Right cardiac atrium (tissue), 5 donors: ENCODE measurements at regions not wholly inside any gene's neighbourhood (a gene's known extent, or its start where the extent isn't known, plus 50 kb on each side); places are given as distances from the start of the nearest gene placed in this dataset.
"Not testable (repeated sequence)": the region's sequence is repeated elsewhere in the genome, so short reads cannot be mapped to it uniquely, and the experiment has no call there.

Source experiments
- ATAC-seq, 2 donors: fragments of 200-7000 bp; cut with Tn5 transposase; one replicate each; pipeline versions ENCODE4 v1.8.0 to v1.9.1; 2020; ENCODE audit warnings: moderate library complexity in 2 of 2, mild to moderate bottlenecking in 1 of 2
- DNase-seq, 3 donors: peaks; one replicate each; pipeline ENCODE4 v3.0.0-alpha.2; 2020
- H3K27ac ChIP-seq: one replicate; pipeline ENCODE4 v1.5.1; 2013; ENCODE audit warnings: mild to moderate bottlenecking, low read length, control low read depth, moderate library complexity
- H3K27me3 ChIP-seq: one replicate; pipeline ENCODE4 v1.6.1; 2013; ENCODE audit not compliant: control insufficient read depth, insufficient read depth
- H3K4me1 ChIP-seq: one replicate; pipeline ENCODE4 v1.6.1; 2013; ENCODE audit warnings: low read length; ENCODE audit not compliant: control insufficient read depth, insufficient read depth
- H3K4me3 ChIP-seq: one replicate; pipeline ENCODE4 v1.5.1; 2013; ENCODE audit warnings: low read length, control low read depth
- H3K9me3 ChIP-seq: one replicate; pipeline ENCODE4 v1.6.1; 2013; ENCODE audit warnings: low read length; ENCODE audit not compliant: control insufficient read depth
- WGBS: extraction: QIAGEN DNeasy Blood & Tissue Kit; methylation state at CpG from one replicate; pipeline ENCODE4 v1.1.7; 2013; 5-methylcytosine and 5-hydroxymethylcytosine counted together
- intact Hi-C, 4 donors: fragments of 100-400 bp; cut with DNase I; formaldehyde crosslinking; loops; one replicate each; pipeline versions ENCODE4 v1.11.0 to v1.14.0; 2022 to 2023
- donor health status: healthy with polysubstance abuse.
- donor health status: DM: no; HTN: yes; CAD: no.
- donor health status: DM: no; HTN: no; CAD: no.
- donor health status: DM: no; HTN: yes; CAD: no; lungs with severe emphysema.
- donor health status: DM: yes; HTN: yes; CAD: no.

GRCh38 chrX:78603908-78604307 is 55.2 kb downstream of the RTL3 start:
- 71% methylated on average over 2 of the region's 2 CpGs for WGBS

GRCh38 chrX:78595901-78596502 is 63.1 kb downstream of the RTL3 start:
- no peaks in the 10 kb centered on the region for H3K27me3 ChIP-seq
- H3K4me3 ChIP-seq = no peak overlapping the region
- ATAC-seq (no peak), DNase-seq (peak in 1 of 3 donors; percentile 30)
- WGBS = 48% methylated on average over 3 of the region's 3 CpGs
- no peaks in the 10 kb centered on the region for H3K9me3 ChIP-seq
- H3K4me1 ChIP-seq = no peaks in the 10 kb centered on the region
- intact Hi-C loops = no loop called here
- H3K27ac ChIP-seq = no peak overlapping the region

More at GRCh38 chrX:78603908-78604307, 55.2 kb downstream of the RTL3 start:
- no peak overlapping the region for H3K4me3 ChIP-seq
- H3K4me1 ChIP-seq = no peaks in the 10 kb centered on the region
- ATAC-seq (no peak), DNase-seq (no peak)
- no peak overlapping the region for H3K27ac ChIP-seq
- H3K9me3 ChIP-seq = no peaks in the 10 kb centered on the region
- intact Hi-C loops = no loop called here
- H3K27me3 ChIP-seq = no peaks in the 10 kb centered on the region

- Histone ChIP-seq H3K27ac (no peak overlapping the region), H3K4me1 (no peaks in the 10 kb centered on the region), H3K9me3 (no peaks in the 10 kb centered on the region), H3K27me3 (no peaks in the 10 kb centered on the region), H3K4me3 (no peak overlapping the region)
- WGBS = 93% methylated on average over 1 of the region's 1 CpG
- ATAC-seq (no peak), DNase-seq (no peak)
- intact Hi-C loops = no loop called here
Measured at GRCh38 chrX:78593701-78594100, 65.4 kb downstream of the RTL3 start.

- Histone ChIP-seq H3K9me3 (no peaks in the 10 kb centered on the region), H3K27me3 (no peaks in the 10 kb centered on the region), H3K4me1 (no peaks in the 10 kb centered on the region), H3K4me3 (no peak overlapping the region), H3K27ac (no peak overlapping the region)
- DNase-seq = no peak
- WGBS = 92% methylated on average over 2 of the region's 2 CpGs
- no peak for ATAC-seq
- intact Hi-C loops = no loop called here
Measured at GRCh38 chrX:78592030-78592429, 67.1 kb downstream of the RTL3 start.

GRCh38 chrX:78574306-78574705 is 84.8 kb downstream of the RTL3 start:
- H3K4me1 ChIP-seq = no peaks in the 10 kb centered on the region
- no peak overlapping the region for H3K27ac ChIP-seq
- DNase-seq (no peak), ATAC-seq (no peak)
- no peaks in the 10 kb centered on the region for H3K9me3 ChIP-seq
- no peak overlapping the region for H3K4me3 ChIP-seq
- 70% methylated on average over 3 of the region's 3 CpGs for WGBS
- no peaks in the 10 kb centered on the region for H3K27me3 ChIP-seq
- intact Hi-C loops = no loop called here

GRCh38 chrX:78573630-78574029 is 85.5 kb downstream of the RTL3 start:
- WGBS = 66% methylated on average over 2 of the region's 2 CpGs
- ATAC-seq = peak in 1 of 2 donors; percentile 29
- intact Hi-C loops = no loop called here

GRCh38 chrX:78571849-78572248 is 87.3 kb downstream of the RTL3 start:
- no peak for DNase-seq
- WGBS = 83% methylated on average over 2 of the region's 2 CpGs
- H3K27ac ChIP-seq = no peak overlapping the region

More at GRCh38 chrX:78573630-78574029, 85.5 kb downstream of the RTL3 start:
- no peak for DNase-seq
- no peak overlapping the region for H3K27ac ChIP-seq
- no peaks in the 10 kb centered on the region for H3K4me1 ChIP-seq
- H3K4me3 ChIP-seq = no peak overlapping the region
- no peaks in the 10 kb centered on the region for H3K9me3 ChIP-seq
- no peaks in the 10 kb centered on the region for H3K27me3 ChIP-seq

GRCh38 chrX:78555401-78555980 is 103.6 kb downstream of the RTL3 start:
- no peak for ATAC-seq
- no peaks in the 10 kb centered on the region for H3K4me1 ChIP-seq
- H3K9me3 ChIP-seq = no peaks in the 10 kb centered on the region
- DNase-seq = no peak
- no peak overlapping the region for H3K4me3 ChIP-seq
- intact Hi-C loops = no loop called here
- 32% methylated on average over 3 of the region's 3 CpGs for WGBS
- H3K27me3 ChIP-seq = no peaks in the 10 kb centered on the region
- no peak overlapping the region for H3K27ac ChIP-seq

More at GRCh38 chrX:78571849-78572248, 87.3 kb downstream of the RTL3 start:
- no peak overlapping the region for H3K4me3 ChIP-seq
- ATAC-seq = no peak
- H3K4me1 ChIP-seq = no peaks in the 10 kb centered on the region
- intact Hi-C loops = no loop called here
- no peaks in the 10 kb centered on the region for H3K27me3 ChIP-seq
- no peaks in the 10 kb centered on the region for H3K9me3 ChIP-seq

- H3K27ac ChIP-seq, DNase-seq, H3K4me3 ChIP-seq, H3K27me3 ChIP-seq, ATAC-seq, H3K9me3 ChIP-seq, H3K4me1 ChIP-seq, intact Hi-C loops: not testable (repeated sequence)
- WGBS = 84% methylated on average over 1 of the region's 1 CpG
Measured at GRCh38 chrX:78552628-78553027, 106.5 kb downstream of the RTL3 start.

- H3K9me3 ChIP-seq = no peaks in the 10 kb centered on the region
- H3K4me1 ChIP-seq = no peaks in the 10 kb centered on the region
- no peak overlapping the region for H3K4me3 ChIP-seq
- intact Hi-C loops = no loop called here
- 70% methylated on average over 2 of the region's 2 CpGs for WGBS
- H3K27me3 ChIP-seq = no peaks in the 10 kb centered on the region
- no peak for DNase-seq
- no peak for ATAC-seq
- H3K27ac ChIP-seq = no peak overlapping the region
Measured at GRCh38 chrX:78548012-78548411, 111.1 kb downstream of the RTL3 start.

GRCh38 chrX:78545233-78545632 is 113.9 kb downstream of the RTL3 start:
- Histone ChIP-seq H3K4me3 (no peak overlapping the region), H3K4me1 (no peaks in the 10 kb centered on the region), H3K27me3 (no peaks in the 10 kb centered on the region), H3K9me3 (no peaks in the 10 kb centered on the region), H3K27ac (no peak overlapping the region)
- ATAC-seq (no peak), DNase-seq (no peak)
- intact Hi-C loops = no loop called here

- no peak overlapping the region for H3K27ac ChIP-seq
- DNase-seq (no peak), ATAC-seq (no peak)
- no peaks in the 10 kb centered on the region for H3K27me3 ChIP-seq
- intact Hi-C loops = no loop called here
- no peak overlapping the region for H3K4me3 ChIP-seq
- 97% methylated on average over 1 of the region's 1 CpG for WGBS
- H3K9me3 ChIP-seq = no peaks in the 10 kb centered on the region
- H3K4me1 ChIP-seq = no peaks in the 10 kb centered on the region
Measured at GRCh38 chrX:78543281-78543680, 115.8 kb downstream of the RTL3 start.
